ENCODE measurements at regions not wholly inside any gene's neighbourhood (a gene's known extent, or its start where the extent isn't known, plus 50 kb on each side); places are given as distances from the start of the nearest gene placed in this dataset.
"Not testable (repeated sequence)": the region's sequence is repeated elsewhere in the genome, so short reads cannot be mapped to it uniquely, and the experiment has no call there.

GRCh38 chr18:70553936-70554260 is 265.1 kb downstream of the SOCS6 start:
- Mint-ChIP-seq H3K27me3 (no peaks in the 10 kb centered on the region), H3K27ac (no peak overlapping the region), H3K36me3 (ENCODE audit: low read depth) (no peaks in the 10 kb centered on the region), H3K4me3 (no peak overlapping the region), H3K4me1 (no peaks in the 10 kb centered on the region), H3K9me3 (no peaks in the 10 kb centered on the region)
- intact Hi-C loops (cut with micrococcal nuclease): no loop called here
- DNase-seq: no peak

GRCh38 chr18:70553245-70553935 is 264.5 kb downstream of the SOCS6 start:
- Mint-ChIP-seq H3K36me3 (ENCODE audit: low read depth) (no peaks in the 10 kb centered on the region), H3K9me3 (no peaks in the 10 kb centered on the region), H3K27ac (no peak overlapping the region), H3K4me1 (no peaks in the 10 kb centered on the region), H3K4me3 (no peak overlapping the region), H3K27me3 (no peaks in the 10 kb centered on the region)
- intact Hi-C loops (cut with micrococcal nuclease): no loop called here
- no peak for DNase-seq

GRCh38 chr18:70536370-70537062 is 247.7 kb downstream of the SOCS6 start:
- H3K4me3 Mint-ChIP-seq: no peak overlapping the region
- H3K27me3 Mint-ChIP-seq: no peaks in the 10 kb centered on the region
- DNase-seq: no peak
- no peaks in the 10 kb centered on the region for H3K9me3 Mint-ChIP-seq
- no peak overlapping the region for H3K27ac Mint-ChIP-seq
- intact Hi-C loops (cut with micrococcal nuclease): no loop called here
- H3K36me3 Mint-ChIP-seq (ENCODE audit: low read depth): no peaks in the 10 kb centered on the region
- H3K4me1 Mint-ChIP-seq: no peaks in the 10 kb centered on the region

GRCh38 chr18:70535041-70535440 is 246.2 kb downstream of the SOCS6 start:
- intact Hi-C loops (cut with micrococcal nuclease): no loop called here
- Mint-ChIP-seq H3K27me3 (no peaks in the 10 kb centered on the region), H3K27ac (no peak overlapping the region), H3K9me3 (no peaks in the 10 kb centered on the region), H3K4me3 (no peak overlapping the region), H3K36me3 (ENCODE audit: low read depth) (no peaks in the 10 kb centered on the region), H3K4me1 (no peaks in the 10 kb centered on the region)
- DNase-seq: no peak

- intact Hi-C loops (cut with micrococcal nuclease); DNase-seq; H3K36me3 Mint-ChIP-seq (ENCODE audit: low read depth); H3K27me3 Mint-ChIP-seq; H3K4me1 Mint-ChIP-seq; H3K9me3 Mint-ChIP-seq; H3K27ac Mint-ChIP-seq; H3K4me3 Mint-ChIP-seq: not testable (repeated sequence)
Measured at GRCh38 chr18:70525322-70525721, 236.5 kb downstream of the SOCS6 start.

- Mint-ChIP-seq H3K4me1 (no peaks in the 10 kb centered on the region), H3K27me3 (no peaks in the 10 kb centered on the region), H3K36me3 (ENCODE audit: low read depth) (no peaks in the 10 kb centered on the region), H3K4me3 (no peak overlapping the region), H3K27ac (no peak overlapping the region), H3K9me3 (no peaks in the 10 kb centered on the region)
- intact Hi-C loops (cut with micrococcal nuclease): no loop called here
- DNase-seq: no peak
Measured at GRCh38 chr18:70523792-70524182, 234.9 kb downstream of the SOCS6 start.

- H3K27me3 Mint-ChIP-seq: no peaks in the 10 kb centered on the region
- H3K9me3 Mint-ChIP-seq: no peaks in the 10 kb centered on the region
- DNase-seq: no peak
- no peak overlapping the region for H3K27ac Mint-ChIP-seq
- intact Hi-C loops (cut with micrococcal nuclease): no loop called here
- H3K4me3 Mint-ChIP-seq: no peak overlapping the region
- H3K4me1 Mint-ChIP-seq: no peaks in the 10 kb centered on the region
- no peaks in the 10 kb centered on the region for H3K36me3 Mint-ChIP-seq (ENCODE audit: low read depth)
Measured at GRCh38 chr18:70523035-70523791, 234.4 kb downstream of the SOCS6 start.

- no peak overlapping the region for H3K27ac Mint-ChIP-seq
- no peak for DNase-seq
- no peak overlapping the region for H3K4me3 Mint-ChIP-seq
- H3K9me3 Mint-ChIP-seq: no peaks in the 10 kb centered on the region
- H3K4me1 Mint-ChIP-seq: no peaks in the 10 kb centered on the region
- intact Hi-C loops (cut with micrococcal nuclease): no loop called here
- no peaks in the 10 kb centered on the region for H3K27me3 Mint-ChIP-seq
- H3K36me3 Mint-ChIP-seq (ENCODE audit: low read depth): no peaks in the 10 kb centered on the region
Measured at GRCh38 chr18:70522183-70522680, 233.4 kb downstream of the SOCS6 start.

- DNase-seq: no peak
- Mint-ChIP-seq H3K4me3 (no peak overlapping the region), H3K27ac (no peak overlapping the region), H3K4me1 (no peaks in the 10 kb centered on the region), H3K36me3 (ENCODE audit: low read depth) (no peaks in the 10 kb centered on the region), H3K9me3 (no peaks in the 10 kb centered on the region), H3K27me3 (no peaks in the 10 kb centered on the region)
- intact Hi-C loops (cut with micrococcal nuclease): no loop called here
Measured at GRCh38 chr18:70520867-70521266, 232.0 kb downstream of the SOCS6 start.

GRCh38 chr18:70513502-70514171 is 224.8 kb downstream of the SOCS6 start:
- DNase-seq: no peak
- H3K4me1 Mint-ChIP-seq: no peaks in the 10 kb centered on the region
- no peaks in the 10 kb centered on the region for H3K9me3 Mint-ChIP-seq
- no peaks in the 10 kb centered on the region for H3K27me3 Mint-ChIP-seq
- intact Hi-C loops (cut with micrococcal nuclease): no loop called here
- no peaks in the 10 kb centered on the region for H3K36me3 Mint-ChIP-seq (ENCODE audit: low read depth)
- H3K27ac Mint-ChIP-seq: no peak overlapping the region
- H3K4me3 Mint-ChIP-seq: no peak overlapping the region

- H3K4me1 Mint-ChIP-seq: no peaks in the 10 kb centered on the region
- DNase-seq: no peak
- H3K4me3 Mint-ChIP-seq: no peak overlapping the region
- H3K27ac Mint-ChIP-seq: no peak overlapping the region
- no peaks in the 10 kb centered on the region for H3K36me3 Mint-ChIP-seq (ENCODE audit: low read depth)
- no peaks in the 10 kb centered on the region for H3K27me3 Mint-ChIP-seq
- intact Hi-C loops (cut with micrococcal nuclease): no loop called here
- no peaks in the 10 kb centered on the region for H3K9me3 Mint-ChIP-seq
Measured at GRCh38 chr18:70507970-70508369, 219.1 kb downstream of the SOCS6 start.

GRCh38 chr18:70506511-70506910 is 217.7 kb downstream of the SOCS6 start:
- no peaks in the 10 kb centered on the region for H3K36me3 Mint-ChIP-seq (ENCODE audit: low read depth)
- intact Hi-C loops (cut with micrococcal nuclease): no loop called here
- no peak for DNase-seq
- H3K27me3 Mint-ChIP-seq: peaks cover under 1% of the 10 kb centered on the region
- no peaks in the 10 kb centered on the region for H3K9me3 Mint-ChIP-seq
- H3K4me1 Mint-ChIP-seq: no peaks in the 10 kb centered on the region
- H3K4me3 Mint-ChIP-seq: no peak overlapping the region
- no peak overlapping the region for H3K27ac Mint-ChIP-seq

GRCh38 chr18:70503060-70503459 is 214.2 kb downstream of the SOCS6 start:
- DNase-seq: no peak
- intact Hi-C loops (cut with micrococcal nuclease): no loop called here

GRCh38 chr18:70501358-70501757 is 212.5 kb downstream of the SOCS6 start:
- Mint-ChIP-seq H3K36me3 (ENCODE audit: low read depth) (no peaks in the 10 kb centered on the region), H3K27ac (no peak overlapping the region), H3K4me1 (no peaks in the 10 kb centered on the region), H3K9me3 (no peaks in the 10 kb centered on the region), H3K4me3 (no peak overlapping the region), H3K27me3 (peaks cover 2% of the 10 kb centered on the region)
- intact Hi-C loops (cut with micrococcal nuclease): no loop called here
- no peak for DNase-seq

More at GRCh38 chr18:70503060-70503459, 214.2 kb downstream of the SOCS6 start:
- no peaks in the 10 kb centered on the region for H3K36me3 Mint-ChIP-seq (ENCODE audit: low read depth)
- no peaks in the 10 kb centered on the region for H3K4me1 Mint-ChIP-seq
- no peaks in the 10 kb centered on the region for H3K9me3 Mint-ChIP-seq
- peaks cover 2% of the 10 kb centered on the region for H3K27me3 Mint-ChIP-seq
- no peak overlapping the region for H3K27ac Mint-ChIP-seq
- no peak overlapping the region for H3K4me3 Mint-ChIP-seq

Data from activated CD4-positive, alpha-beta T cell treated with anti-CD3 and anti-CD28 coated beads, Interleukin-2, amount 10 ng/mL, durations not matched to agents 24 days and 14 days (primary cell).